ENCODE measurements at regions not wholly inside any gene's neighbourhood (a gene's known extent, or its start where the extent isn't known, plus 50 kb on each side); places are given as distances from the start of the nearest gene placed in this dataset.

- H3K9me3 Mint-ChIP-seq = peaks cover 6% of the 10 kb centered on the region
These were observed 136.6 kb downstream of the RNF152 start for GRCh38 chr18:61756244-61756643.

GRCh38 chr18:61755555-61755954, 137.3 kb downstream of the RNF152 start:
- H3K9me3 Mint-ChIP-seq = peaks cover 5% of the 10 kb centered on the region
- DNase-seq (ENCODE audit: low spot score in 2 of 2) = no peak
- H3K36me3 Mint-ChIP-seq (ENCODE audit: insufficient read depth) = no peaks in the 10 kb centered on the region
- H3K4me3 Mint-ChIP-seq = no peak overlapping the region
- no peak overlapping the region for H3K27ac Mint-ChIP-seq (ENCODE audit: low read depth)
- peaks cover 31% of the 10 kb centered on the region for H3K27me3 Mint-ChIP-seq
- no peak for ATAC-seq (replicated peaks; ENCODE audit: extremely low read depth, poor library complexity, severe bottlenecking)
- no peaks in the 10 kb centered on the region for H3K4me1 Mint-ChIP-seq

More at GRCh38 chr18:61756244-61756643, 136.6 kb downstream of the RNF152 start:
- Mint-ChIP-seq H3K36me3 (ENCODE audit: insufficient read depth) (no peaks in the 10 kb centered on the region), H3K4me1 (no peaks in the 10 kb centered on the region), H3K4me3 (no peak overlapping the region), H3K27ac (ENCODE audit: low read depth) (no peak overlapping the region), H3K27me3 (peaks cover 33% of the 10 kb centered on the region)
- ATAC-seq (replicated peaks; ENCODE audit: extremely low read depth, poor library complexity, severe bottlenecking) (no peak), DNase-seq (ENCODE audit: low spot score in 2 of 2) (no peak)

- H3K27ac Mint-ChIP-seq (ENCODE audit: low read depth) = no peak overlapping the region
- H3K9me3 Mint-ChIP-seq = no peaks in the 10 kb centered on the region
- H3K27me3 Mint-ChIP-seq = peaks cover 29% of the 10 kb centered on the region
- no peaks in the 10 kb centered on the region for H3K4me1 Mint-ChIP-seq
- no peak overlapping the region for H3K4me3 Mint-ChIP-seq
- no peaks in the 10 kb centered on the region for H3K36me3 Mint-ChIP-seq (ENCODE audit: insufficient read depth)
- ATAC-seq (replicated peaks; ENCODE audit: extremely low read depth, poor library complexity, severe bottlenecking) (no peak), DNase-seq (ENCODE audit: low spot score in 2 of 2) (no peak)
These were observed 138.7 kb downstream of the RNF152 start for GRCh38 chr18:61754039-61754583.

- no peaks in the 10 kb centered on the region for H3K36me3 Mint-ChIP-seq (ENCODE audit: insufficient read depth)
- H3K4me3 Mint-ChIP-seq = no peak overlapping the region
- H3K27ac Mint-ChIP-seq (ENCODE audit: low read depth) = no peak overlapping the region
- ATAC-seq (replicated peaks; ENCODE audit: extremely low read depth, poor library complexity, severe bottlenecking) (no peak), DNase-seq (ENCODE audit: low spot score in 2 of 2) (no peak)
- H3K4me1 Mint-ChIP-seq = no peaks in the 10 kb centered on the region
- H3K27me3 Mint-ChIP-seq = peaks cover 35% of the 10 kb centered on the region
- H3K9me3 Mint-ChIP-seq = no peaks in the 10 kb centered on the region
These were observed 139.4 kb downstream of the RNF152 start for GRCh38 chr18:61753373-61753772.

GRCh38 chr18:61752973-61753372, 139.8 kb downstream of the RNF152 start:
- no peaks in the 10 kb centered on the region for H3K9me3 Mint-ChIP-seq
- no peaks in the 10 kb centered on the region for H3K36me3 Mint-ChIP-seq (ENCODE audit: insufficient read depth)
- H3K27ac Mint-ChIP-seq (ENCODE audit: low read depth) = no peak overlapping the region
- ATAC-seq (replicated peaks; ENCODE audit: extremely low read depth, poor library complexity, severe bottlenecking) (no peak), DNase-seq (ENCODE audit: low spot score in 2 of 2) (no peak)
- H3K27me3 Mint-ChIP-seq = peaks cover 35% of the 10 kb centered on the region
- no peak overlapping the region for H3K4me3 Mint-ChIP-seq
- no peaks in the 10 kb centered on the region for H3K4me1 Mint-ChIP-seq

- Mint-ChIP-seq H3K27me3 (peaks cover 34% of the 10 kb centered on the region), H3K4me3 (no peak overlapping the region), H3K4me1 (no peaks in the 10 kb centered on the region), H3K27ac (ENCODE audit: low read depth) (no peak overlapping the region), H3K9me3 (no peaks in the 10 kb centered on the region), H3K36me3 (ENCODE audit: insufficient read depth) (no peaks in the 10 kb centered on the region)
- ATAC-seq (replicated peaks; ENCODE audit: extremely low read depth, poor library complexity, severe bottlenecking) (no peak), DNase-seq (ENCODE audit: low spot score in 2 of 2) (no peak)
These were observed 141.8 kb downstream of the RNF152 start for GRCh38 chr18:61750840-61751668.

- Mint-ChIP-seq H3K4me3 (no peak overlapping the region), H3K27ac (ENCODE audit: low read depth) (no peak overlapping the region), H3K9me3 (no peaks in the 10 kb centered on the region), H3K4me1 (no peaks in the 10 kb centered on the region), H3K36me3 (ENCODE audit: insufficient read depth) (no peaks in the 10 kb centered on the region), H3K27me3 (peaks cover 28% of the 10 kb centered on the region)
- no peak for DNase-seq (ENCODE audit: low spot score in 2 of 2)
- ATAC-seq (replicated peaks; ENCODE audit: extremely low read depth, poor library complexity, severe bottlenecking) = no peak
These were observed 143.3 kb downstream of the RNF152 start for GRCh38 chr18:61749546-61749945.

GRCh38 chr18:61749031-61749430, 143.8 kb downstream of the RNF152 start:
- H3K9me3 Mint-ChIP-seq = no peaks in the 10 kb centered on the region
- H3K27me3 Mint-ChIP-seq = peaks cover 32% of the 10 kb centered on the region
- H3K4me1 Mint-ChIP-seq = no peaks in the 10 kb centered on the region
- H3K4me3 Mint-ChIP-seq = no peak overlapping the region
- DNase-seq (ENCODE audit: low spot score in 2 of 2) (no peak), ATAC-seq (replicated peaks; ENCODE audit: extremely low read depth, poor library complexity, severe bottlenecking) (no peak)
- H3K27ac Mint-ChIP-seq (ENCODE audit: low read depth) = no peak overlapping the region
- no peaks in the 10 kb centered on the region for H3K36me3 Mint-ChIP-seq (ENCODE audit: insufficient read depth)

- DNase-seq (ENCODE audit: low spot score in 2 of 2) = no peak
- Mint-ChIP-seq H3K4me1 (no peaks in the 10 kb centered on the region), H3K4me3 (no peak overlapping the region), H3K27me3 (peaks cover 32% of the 10 kb centered on the region), H3K9me3 (no peaks in the 10 kb centered on the region), H3K36me3 (ENCODE audit: insufficient read depth) (no peaks in the 10 kb centered on the region), H3K27ac (ENCODE audit: low read depth) (no peak overlapping the region)
- ATAC-seq (replicated peaks; ENCODE audit: extremely low read depth, poor library complexity, severe bottlenecking) = no peak
These were observed 144.8 kb downstream of the RNF152 start for GRCh38 chr18:61748004-61748403.

GRCh38 chr18:61743775-61744531, 148.9 kb downstream of the RNF152 start:
- no peaks in the 10 kb centered on the region for H3K4me1 Mint-ChIP-seq
- no peaks in the 10 kb centered on the region for H3K36me3 Mint-ChIP-seq (ENCODE audit: insufficient read depth)
- no peak for DNase-seq (ENCODE audit: low spot score in 2 of 2)
- H3K9me3 Mint-ChIP-seq = no peaks in the 10 kb centered on the region
- no peak overlapping the region for H3K4me3 Mint-ChIP-seq
- H3K27ac Mint-ChIP-seq (ENCODE audit: low read depth) = no peak overlapping the region
- no peak for ATAC-seq (replicated peaks; ENCODE audit: extremely low read depth, poor library complexity, severe bottlenecking)
- H3K27me3 Mint-ChIP-seq = peaks cover 14% of the 10 kb centered on the region

- Mint-ChIP-seq H3K27me3 (peaks cover 10% of the 10 kb centered on the region), H3K4me1 (no peaks in the 10 kb centered on the region), H3K36me3 (ENCODE audit: insufficient read depth) (no peaks in the 10 kb centered on the region), H3K27ac (ENCODE audit: low read depth) (no peak overlapping the region), H3K4me3 (no peak overlapping the region), H3K9me3 (no peaks in the 10 kb centered on the region)
- DNase-seq (ENCODE audit: low spot score in 2 of 2) (no peak), ATAC-seq (replicated peaks; ENCODE audit: extremely low read depth, poor library complexity, severe bottlenecking) (no peak)
These were observed 150.0 kb downstream of the RNF152 start for GRCh38 chr18:61742565-61743429.

- H3K4me3 Mint-ChIP-seq = no peak overlapping the region
These were observed 150.8 kb downstream of the RNF152 start for GRCh38 chr18:61741881-61742454.

More at GRCh38 chr18:61741881-61742454, 150.8 kb downstream of the RNF152 start:
- ATAC-seq (replicated peaks; ENCODE audit: extremely low read depth, poor library complexity, severe bottlenecking) (no peak), DNase-seq (ENCODE audit: low spot score in 2 of 2) (no peak)
- Mint-ChIP-seq H3K36me3 (ENCODE audit: insufficient read depth) (no peaks in the 10 kb centered on the region), H3K4me1 (no peaks in the 10 kb centered on the region), H3K27me3 (peaks cover 10% of the 10 kb centered on the region), H3K9me3 (no peaks in the 10 kb centered on the region), H3K27ac (ENCODE audit: low read depth) (no peak overlapping the region)

Measured in central memory CD8-positive, alpha-beta T cell (primary cell).